Common myeloid progenitor, CD34-positive (primary cell): ENCODE measurements at regions not wholly inside any gene's neighbourhood (a gene's known extent, or its start where the extent isn't known, plus 50 kb on each side); places are given as distances from the start of the nearest gene placed in this dataset.

Source experiments
- CTCF ChIA-PET: fragments of 350-600 bp; sonication (Branson Sonifier 250); formaldehyde crosslinking; loops from one replicate; lab custom pipeline; 2021; ENCODE audit warnings: antibody characterized with exemption; lab: Charles Lee
- POLR2A ChIA-PET: fragments of 350-600 bp; sonication (Branson Sonifier 250); formaldehyde crosslinking; loops from one replicate; lab custom pipeline; 2021; ENCODE audit warnings: antibody characterized with exemption; lab: Charles Lee
- DNase-seq, 3 donors: peaks; one replicate each; pipeline versions ENCODE4 v3.0.0 to v3.0.0-alpha.2; 2013
- H3K27ac ChIP-seq, 2 experiments: 1 replicate in 1 of 2; 2 replicates in 1 of 2; pipeline ENCODE4 v1.7.0; 2013; ENCODE audit warnings: inconsistent platforms in 2 of 2, low read length in 2 of 2, mild to moderate bottlenecking in 2 of 2, low read depth in 1 of 2, moderate library complexity in 1 of 2; ENCODE audit not compliant: severe bottlenecking in 2 of 2, insufficient read depth in 1 of 2, poor library complexity in 1 of 2
- H3K27me3 ChIP-seq, 5 experiments: replicated peaks in 2 of 5; 1 replicate in 3 of 5; 2 replicates in 2 of 5; pipeline versions ENCODE4 v1.6.1 to v1.7.0; 2013; ENCODE audit warnings: low read length in 4 of 5, mild to moderate bottlenecking in 2 of 5, moderate library complexity in 2 of 5, inconsistent platforms in 1 of 5; ENCODE audit not compliant: insufficient read depth in 5 of 5, control insufficient read depth in 4 of 5
- H3K36me3 ChIP-seq, 4 experiments: 1 replicate in 2 of 4; 2 replicates in 2 of 4; pipeline versions ENCODE4 v1.6.1 to v1.7.0; 2013; ENCODE audit warnings: low read length in 3 of 4, control low read depth in 1 of 4, mild to moderate bottlenecking in 1 of 4; ENCODE audit not compliant: control insufficient read depth in 4 of 4, insufficient read depth in 4 of 4
- H3K4me1 ChIP-seq, 4 experiments: 1 replicate in 3 of 4; 2 replicates in 1 of 4; pipeline versions ENCODE4 v1.6.1 to v1.7.1; 2013; ENCODE audit warnings: low read length in 3 of 4, mild to moderate bottlenecking in 3 of 4, control low read depth in 1 of 4, inconsistent platforms in 1 of 4, moderate library complexity in 1 of 4; ENCODE audit not compliant: control insufficient read depth in 4 of 4, insufficient read depth in 4 of 4; ENCODE audit errors: control extremely low read depth in 1 of 4
- H3K4me3 ChIP-seq, 7 experiments: 1 replicate in 4 of 7; 2 replicates in 3 of 7; pipeline versions ENCODE4 v1.5.1 to v1.7.0; 2013; ENCODE audit warnings: mild to moderate bottlenecking in 7 of 7, low read length in 6 of 7, moderate library complexity in 6 of 7, inconsistent platforms in 2 of 7, low read depth in 2 of 7, control low read depth in 1 of 7; ENCODE audit not compliant: insufficient read depth in 4 of 7, control insufficient read depth in 1 of 7; ENCODE audit errors: extremely low read depth in 1 of 7
- H3K9me3 ChIP-seq, 5 experiments: 1 replicate in 4 of 5; 2 replicates in 1 of 5; pipeline versions ENCODE4 v1.6.1 to v1.7.1; 2013; ENCODE audit warnings: low read length in 4 of 5, mild to moderate bottlenecking in 2 of 5, inconsistent platforms in 1 of 5, low read depth in 1 of 5, moderate library complexity in 1 of 5; ENCODE audit not compliant: control insufficient read depth in 4 of 5, insufficient read depth in 2 of 5; ENCODE audit errors: control extremely low read depth in 1 of 5
- WGBS: methylation state at CpG from one replicate; pipeline ENCODE4 v1.1.5; 2013; ENCODE audit not compliant: insufficient coverage; 5-methylcytosine and 5-hydroxymethylcytosine counted together

DNA sequence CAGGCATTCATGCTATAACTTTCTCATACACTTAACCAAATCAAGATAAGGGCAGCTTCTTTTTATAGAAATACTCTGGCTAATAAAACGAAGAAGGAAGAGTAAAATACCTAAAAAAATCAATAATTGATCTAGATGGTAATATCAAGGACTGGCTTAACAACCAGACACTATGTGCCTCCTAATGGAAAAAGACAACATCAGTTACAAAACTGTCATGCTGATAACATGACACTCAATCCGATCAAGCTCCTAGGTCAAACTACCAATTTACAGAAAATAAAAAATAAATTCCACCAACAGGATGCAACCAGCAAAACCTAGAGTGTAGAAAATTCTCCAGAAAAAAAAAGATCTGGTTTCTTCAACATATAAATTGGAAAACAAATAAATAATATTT lies 634.6 kb downstream of the IGSF11 start:
- ChIA-PET CTCF (no interaction called here), POLR2A (no interaction called here)
- Histone ChIP-seq H3K4me3 (no peak overlapping the region), H3K36me3 (no peaks in the 10 kb centered on the region), H3K9me3 (no peaks in the 10 kb centered on the region), H3K27ac (no peak overlapping the region), H3K27me3 (no peaks in the 10 kb centered on the region), H3K4me1 (no peaks in the 10 kb centered on the region)
- 100% methylated on average over 1 of the region's 2 CpGs for WGBS
- no peak for DNase-seq

GRCh38 chr3:118400886-118401285 lies 633.8 kb downstream of the IGSF11 start:
- DNase-seq = no peak
- no CpG with 5 or more reads among the region's 1 CpG for WGBS
- Histone ChIP-seq H3K4me3 (no peak overlapping the region), H3K27me3 (no peaks in the 10 kb centered on the region), H3K36me3 (no peaks in the 10 kb centered on the region), H3K9me3 (no peaks in the 10 kb centered on the region), H3K4me1 (no peaks in the 10 kb centered on the region), H3K27ac (no peak overlapping the region)
- ChIA-PET CTCF (no interaction called here), POLR2A (no interaction called here)

- no peaks in the 10 kb centered on the region for H3K4me1 ChIP-seq
- CTCF ChIA-PET = interaction anchor here (0.7 kb wide), 1 partner anchor 19 kb away, joined by 3 read pairs; no protein-coding TSS in a partner anchor
- POLR2A ChIA-PET = no interaction called here
- no peak overlapping the region for H3K27ac ChIP-seq
- H3K9me3 ChIP-seq = no peaks in the 10 kb centered on the region
- H3K4me3 ChIP-seq = no peak overlapping the region
- no peaks in the 10 kb centered on the region for H3K36me3 ChIP-seq
- DNase-seq = no peak
- no peaks in the 10 kb centered on the region for H3K27me3 ChIP-seq
These were observed 632.8 kb downstream of the IGSF11 start for GRCh38 chr3:118401887-118402286.

- no peaks in the 10 kb centered on the region for H3K9me3 ChIP-seq
- H3K27ac ChIP-seq = no peak overlapping the region
- H3K36me3 ChIP-seq = no peaks in the 10 kb centered on the region
- no peak for DNase-seq
- CTCF ChIA-PET = interaction anchor here (1.4 kb wide), 1 partner anchor 35 kb away, joined by 3 read pairs; no protein-coding TSS in a partner anchor
- 100% methylated on average over 1 of the region's 1 CpG for WGBS
- no peaks in the 10 kb centered on the region for H3K4me1 ChIP-seq
- no peak overlapping the region for H3K4me3 ChIP-seq
- no peaks in the 10 kb centered on the region for H3K27me3 ChIP-seq
- POLR2A ChIA-PET = no interaction called here
These were observed 631.7 kb downstream of the IGSF11 start for GRCh38 chr3:118402971-118403370.

DNA sequence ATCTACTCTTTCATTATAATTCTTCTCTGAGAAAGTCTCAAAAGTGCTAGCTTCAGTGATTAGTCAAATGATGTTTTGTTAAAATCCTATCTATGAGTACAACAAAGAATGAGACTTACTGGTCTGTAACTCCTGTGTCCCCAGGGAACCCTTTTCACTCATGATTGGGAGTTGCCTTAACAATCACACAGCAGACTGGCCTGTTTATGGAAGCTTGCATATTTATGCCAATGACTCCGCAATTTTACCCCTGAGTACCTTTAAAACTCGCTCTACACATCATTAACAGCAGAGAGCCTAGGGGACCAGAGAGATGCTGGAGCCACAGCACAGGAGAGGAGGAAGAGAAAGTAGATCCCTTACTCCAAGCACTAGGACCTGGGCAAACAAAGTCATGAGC lies 628.1 kb downstream of the IGSF11 start:
- no CpG with 5 or more reads among the region's 2 CpGs for WGBS
- Histone ChIP-seq H3K27me3 (no peaks in the 10 kb centered on the region), H3K4me3 (no peak overlapping the region), H3K36me3 (no peaks in the 10 kb centered on the region), H3K4me1 (no peaks in the 10 kb centered on the region), H3K9me3 (no peaks in the 10 kb centered on the region), H3K27ac (no peak overlapping the region)
- POLR2A ChIA-PET = no interaction called here
- DNase-seq = no peak
- CTCF ChIA-PET = no interaction called here

DNA sequence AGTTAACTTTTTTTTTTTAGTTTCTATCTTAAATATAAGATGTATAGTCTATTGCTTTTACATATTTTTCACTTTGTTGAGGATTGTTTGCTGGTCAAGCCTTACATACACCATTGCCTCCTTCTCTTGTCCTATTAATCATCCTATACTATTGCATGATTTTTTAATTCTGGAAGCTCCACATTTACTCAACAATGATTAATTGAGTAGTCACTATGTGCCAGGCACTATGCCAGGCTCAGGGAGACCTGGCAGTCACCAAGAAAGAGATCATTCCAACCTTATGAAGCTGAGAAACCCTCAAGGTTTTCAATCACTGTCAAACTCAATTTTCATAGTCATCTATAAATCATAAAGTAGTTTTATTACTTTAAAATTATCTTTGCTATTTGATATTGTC lies 626.2 kb downstream of the IGSF11 start:
- ChIA-PET POLR2A (no interaction called here), CTCF (no interaction called here)
- Histone ChIP-seq H3K36me3 (no peaks in the 10 kb centered on the region), H3K27ac (no peak overlapping the region), H3K4me1 (no peaks in the 10 kb centered on the region), H3K27me3 (no peaks in the 10 kb centered on the region), H3K9me3 (no peaks in the 10 kb centered on the region), H3K4me3 (no peak overlapping the region)
- DNase-seq = no peak

GRCh38 chr3:118412503-118412902 lies 622.1 kb downstream of the IGSF11 start:
- no peak overlapping the region for H3K4me3 ChIP-seq
- ChIA-PET CTCF (no interaction called here), POLR2A (no interaction called here)
- H3K27me3 ChIP-seq = no peaks in the 10 kb centered on the region
- peaks cover 0 to 1% (median 0%) of the 10 kb centered on the region in 5 experiments for H3K9me3 ChIP-seq
- WGBS = 83% methylated on average over 1 of the region's 1 CpG
- H3K36me3 ChIP-seq = no peaks in the 10 kb centered on the region
- no peak overlapping the region for H3K27ac ChIP-seq
- no peak for DNase-seq
- H3K4me1 ChIP-seq = no peaks in the 10 kb centered on the region
